ENCODE measurements at regions not wholly inside any gene's neighbourhood (a gene's known extent, or its start where the extent isn't known, plus 50 kb on each side); places are given as distances from the start of the nearest gene placed in this dataset.
"Not testable (repeated sequence)": the region's sequence is repeated elsewhere in the genome, so short reads cannot be mapped to it uniquely, and the experiment has no call there.

DNA sequence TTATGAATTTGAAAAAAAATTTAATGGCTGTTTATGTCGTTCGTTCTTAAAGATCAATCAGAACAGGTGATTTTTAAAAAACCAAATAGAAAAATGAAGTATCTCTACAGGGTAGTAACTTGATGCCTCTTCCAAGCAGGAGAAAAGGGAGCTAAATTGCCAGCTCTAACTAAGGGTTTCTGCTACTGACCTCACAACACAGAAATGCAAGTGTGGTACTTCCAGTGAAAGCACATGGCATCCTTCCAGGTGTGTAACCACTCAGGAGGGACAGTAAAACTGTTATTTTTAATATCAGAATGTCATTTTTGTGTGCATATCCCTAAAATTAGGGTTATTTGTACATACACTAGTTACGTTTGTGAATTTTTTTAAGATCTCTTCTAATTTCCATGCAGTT, 116.8 kb upstream of the ZCCHC13 start:
- DNase-seq (ENCODE audit: low read depth): no peak
- TF ChIP-seq, protein P1, sequence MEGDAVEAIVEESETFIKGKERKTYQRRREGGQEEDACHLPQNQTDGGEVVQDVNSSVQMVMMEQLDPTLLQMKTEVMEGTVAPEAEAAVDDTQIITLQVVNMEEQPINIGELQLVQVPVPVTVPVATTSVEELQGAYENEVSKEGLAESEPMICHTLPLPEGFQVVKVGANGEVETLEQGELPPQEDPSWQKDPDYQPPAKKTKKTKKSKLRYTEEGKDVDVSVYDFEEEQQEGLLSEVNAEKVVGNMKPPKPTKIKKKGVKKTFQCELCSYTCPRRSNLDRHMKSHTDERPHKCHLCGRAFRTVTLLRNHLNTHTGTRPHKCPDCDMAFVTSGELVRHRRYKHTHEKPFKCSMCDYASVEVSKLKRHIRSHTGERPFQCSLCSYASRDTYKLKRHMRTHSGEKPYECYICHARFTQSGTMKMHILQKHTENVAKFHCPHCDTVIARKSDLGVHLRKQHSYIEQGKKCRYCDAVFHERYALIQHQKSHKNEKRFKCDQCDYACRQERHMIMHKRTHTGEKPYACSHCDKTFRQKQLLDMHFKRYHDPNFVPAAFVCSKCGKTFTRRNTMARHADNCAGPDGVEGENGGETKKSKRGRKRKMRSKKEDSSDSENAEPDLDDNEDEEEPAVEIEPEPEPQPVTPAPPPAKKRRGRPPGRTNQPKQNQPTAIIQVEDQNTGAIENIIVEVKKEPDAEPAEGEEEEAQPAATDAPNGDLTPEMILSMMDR (conservative IDR thresholded peaks at IDR 0.05; ENCODE audit: low read depth, low read length): no peak
- H3K4me3 ChIP-seq (ENCODE audit: low read depth, low read length): no peak overlapping the region

DNA sequence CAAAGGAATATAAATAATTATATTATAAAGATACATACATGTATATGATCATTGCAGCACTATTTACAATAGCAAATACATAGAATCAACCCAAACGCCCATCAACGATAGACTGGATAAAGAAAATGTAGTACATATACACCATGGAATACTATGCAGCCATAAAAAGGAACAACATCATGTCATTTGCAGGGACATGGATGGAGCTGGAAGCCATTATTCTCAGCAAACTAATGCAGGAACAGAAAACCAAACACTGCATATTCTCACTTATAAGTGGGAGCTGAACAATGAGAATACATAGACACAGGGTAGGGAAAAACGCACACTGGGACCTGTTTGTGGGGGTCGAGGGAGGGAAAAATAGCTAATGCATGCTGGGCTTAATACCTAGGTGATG, 120.9 kb upstream of the ZCCHC13 start:
- H3K4me3 ChIP-seq (ENCODE audit: low read depth, low read length); DNase-seq (ENCODE audit: low read depth): not testable (repeated sequence)

GRCh38 chrX:74181976-74182375, 122.0 kb upstream of the ZCCHC13 start:
- not testable (repeated sequence) for DNase-seq (ENCODE audit: low read depth); H3K4me3 ChIP-seq (ENCODE audit: low read depth, low read length)

DNA sequence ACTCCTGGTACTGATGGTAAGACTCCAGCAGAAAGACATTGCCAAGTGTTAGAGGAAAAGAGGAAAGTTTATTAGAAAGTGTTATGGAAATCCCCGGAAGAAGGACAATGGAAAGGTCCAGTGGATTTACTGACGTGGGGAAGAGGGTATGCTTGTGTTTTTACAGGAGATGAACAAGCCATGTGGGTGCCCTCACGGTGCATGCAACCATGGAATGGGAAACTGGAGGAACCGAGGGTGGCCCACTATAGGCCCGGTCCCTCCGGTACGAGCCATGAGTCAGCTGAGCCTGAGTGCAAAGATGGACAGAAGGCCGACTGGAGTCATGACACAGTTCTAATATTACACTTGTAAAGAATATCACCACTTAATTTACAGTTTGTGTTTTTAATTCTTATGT, 123.3 kb upstream of the ZCCHC13 start:
- TF ChIP-seq, protein P1 (conservative IDR thresholded peaks at IDR 0.05; ENCODE audit: low read depth, low read length): no peak
- no peak overlapping the region for H3K4me3 ChIP-seq (ENCODE audit: low read depth, low read length)
- DNase-seq (ENCODE audit: low read depth): no peak

- TF ChIP-seq, protein P1 (conservative IDR thresholded peaks at IDR 0.05; ENCODE audit: low read depth, low read length): no peak
- no peak for DNase-seq (ENCODE audit: low read depth)
- no peak overlapping the region for H3K4me3 ChIP-seq (ENCODE audit: low read depth, low read length)
Measured at GRCh38 chrX:74179990-74180389, 124.0 kb upstream of the ZCCHC13 start.

- no peak for DNase-seq (ENCODE audit: low read depth)
- TF ChIP-seq, protein P1 (conservative IDR thresholded peaks at IDR 0.05; ENCODE audit: low read depth, low read length): no peak
- no peak overlapping the region for H3K4me3 ChIP-seq (ENCODE audit: low read depth, low read length)
Measured at GRCh38 chrX:74179499-74179898, 124.5 kb upstream of the ZCCHC13 start.

- no peak overlapping the region for H3K4me3 ChIP-seq (ENCODE audit: low read depth, low read length)
- peak; percentile 39 for DNase-seq (ENCODE audit: low read depth)
Measured at GRCh38 chrX:74179071-74179470, 124.9 kb upstream of the ZCCHC13 start.

DNA sequence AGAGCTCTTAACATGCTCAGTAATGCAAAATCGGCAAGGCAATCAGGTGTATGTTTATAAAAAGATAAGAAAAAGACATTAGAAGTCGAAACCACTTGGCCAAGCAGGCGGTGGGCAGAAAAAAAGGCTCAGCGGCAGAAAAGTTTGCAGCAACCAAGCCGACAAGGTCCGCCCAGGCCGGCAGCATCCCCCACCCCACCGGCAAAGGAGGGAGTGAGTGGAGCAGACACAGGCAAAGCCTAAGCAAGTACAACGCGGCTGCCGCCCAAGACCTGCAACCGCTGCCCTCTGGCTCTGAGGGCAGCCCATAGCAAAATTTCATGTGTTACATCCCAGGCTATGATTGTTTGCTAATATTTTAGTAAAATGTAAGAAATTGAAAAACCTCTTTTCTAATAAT, 125.4 kb upstream of the ZCCHC13 start:
- TF ChIP-seq, protein P1 (conservative IDR thresholded peaks at IDR 0.05; ENCODE audit: low read depth, low read length): no peak
- peak overlapping the region; percentile 26 for H3K4me3 ChIP-seq (ENCODE audit: low read depth, low read length)
- no peak for DNase-seq (ENCODE audit: low read depth)

More at GRCh38 chrX:74179071-74179470, 124.9 kb upstream of the ZCCHC13 start:
- TF ChIP-seq, protein P1 (conservative IDR thresholded peaks at IDR 0.05; ENCODE audit: low read depth, low read length): no peak

All from epithelial cell of proximal tubule (primary cell).